HG03432 (cell line): ENCODE measurements at regions not wholly inside any gene's neighbourhood (a gene's known extent, or its start where the extent isn't known, plus 50 kb on each side); places are given as distances from the start of the nearest gene placed in this dataset.
"Not testable (repeated sequence)": the region's sequence is repeated elsewhere in the genome, so short reads cannot be mapped to it uniquely, and the experiment has no call there.

ENCODE experiments used
- ATAC-seq: cut with Tn5 transposase; IDR thresholded peaks from one replicate; pipeline ENCODE4 v1.9.1; 2021; ENCODE audit warnings: mild to moderate bottlenecking, moderate library complexity; ENCODE audit not compliant: unreplicated experiment

DNA sequence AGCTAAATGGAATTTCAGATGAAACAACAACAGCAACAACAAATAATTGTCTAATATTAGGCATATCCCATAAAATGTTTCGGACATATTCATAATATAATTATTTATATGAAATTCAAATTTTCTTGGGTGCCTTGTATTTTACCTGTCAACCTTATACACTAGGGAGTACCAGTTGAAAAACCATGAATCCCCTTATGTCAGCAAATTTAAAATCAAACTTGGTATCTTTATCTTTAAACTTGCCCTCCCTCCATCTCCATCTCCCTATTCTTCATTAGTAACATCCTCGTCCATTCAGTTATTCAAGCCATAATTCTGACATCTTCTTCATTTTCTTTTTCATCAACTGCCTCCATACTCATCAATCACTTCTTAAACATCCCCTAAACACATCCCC lies 974.5 kb upstream of the HS3ST1 start:
- ATAC-seq, result no peak

DNA sequence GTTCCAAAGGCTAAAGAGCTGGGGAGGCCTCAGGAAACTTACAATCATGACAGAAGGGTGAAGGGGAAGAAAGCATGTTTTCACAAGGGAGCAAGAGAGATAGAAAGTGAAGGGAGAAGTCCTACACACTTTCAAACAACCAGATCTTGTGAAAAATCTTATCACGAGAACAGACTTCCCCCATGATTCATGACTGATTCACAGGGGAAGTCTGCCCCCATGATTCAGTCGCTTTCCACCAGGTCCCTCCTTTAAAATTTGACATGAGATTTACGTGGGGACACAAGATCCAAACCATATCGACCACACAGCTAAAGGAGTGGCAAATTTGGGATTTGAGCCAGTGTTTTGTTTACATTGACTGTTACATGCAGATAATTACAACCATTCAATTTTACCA lies 971.1 kb upstream of the HS3ST1 start:
- ATAC-seq, result no peak

DNA sequence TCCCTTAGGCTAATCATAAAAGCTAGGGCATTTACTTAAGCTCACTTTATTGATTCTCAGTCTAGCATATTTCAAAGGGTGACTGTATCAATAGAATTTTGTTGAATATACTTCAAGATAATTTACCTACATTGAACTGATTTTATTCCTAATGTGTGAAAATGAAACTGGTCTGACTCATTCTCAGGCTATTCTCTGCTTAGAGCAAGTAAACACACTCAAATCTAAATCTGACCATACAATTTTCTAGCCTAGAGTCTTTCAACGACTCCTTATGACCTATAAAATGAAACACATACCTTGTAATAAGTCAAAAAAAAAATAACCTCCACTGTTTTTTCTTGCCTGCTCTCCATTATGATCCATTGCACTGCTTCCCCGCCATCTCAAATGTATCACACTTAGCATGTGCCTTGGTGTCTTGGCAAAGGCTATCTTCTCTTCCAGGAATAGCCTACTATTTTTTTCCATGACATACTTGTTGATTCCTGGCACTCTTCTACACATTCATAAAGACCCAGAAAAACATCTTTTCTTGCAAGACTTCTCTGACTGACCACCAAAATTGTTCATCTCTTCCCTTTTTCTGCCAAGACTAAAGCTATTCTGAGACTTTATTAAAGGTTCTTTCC lies 965.1 kb upstream of the HS3ST1 start:
- ATAC-seq, result no peak

DNA sequence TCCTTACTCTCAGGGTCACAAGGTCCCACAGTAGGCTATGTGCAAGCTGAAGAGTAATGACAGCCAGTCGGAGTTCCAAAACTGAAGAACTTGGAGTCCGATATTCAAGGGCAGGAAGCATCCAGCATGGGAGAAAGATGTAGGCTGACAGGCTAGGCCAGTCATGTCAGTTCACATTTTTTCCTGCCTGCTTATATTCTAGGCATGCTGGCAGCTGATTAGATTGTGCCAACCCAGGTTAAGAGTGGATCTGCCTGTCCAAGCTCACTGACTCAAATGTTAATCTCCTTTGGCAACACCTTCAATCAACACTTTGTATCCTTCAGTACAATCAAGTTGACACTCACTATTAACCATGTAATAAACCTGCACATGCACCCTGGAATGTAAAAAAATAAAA lies 960.9 kb upstream of the HS3ST1 start:
- ATAC-seq, result no peak

- no peak for ATAC-seq
Measured at GRCh38 chr4:12382567-12382966, 953.9 kb upstream of the HS3ST1 start.

GRCh38 chr4:12379191-12379590 lies 950.5 kb upstream of the HS3ST1 start:
- no peak for ATAC-seq

DNA sequence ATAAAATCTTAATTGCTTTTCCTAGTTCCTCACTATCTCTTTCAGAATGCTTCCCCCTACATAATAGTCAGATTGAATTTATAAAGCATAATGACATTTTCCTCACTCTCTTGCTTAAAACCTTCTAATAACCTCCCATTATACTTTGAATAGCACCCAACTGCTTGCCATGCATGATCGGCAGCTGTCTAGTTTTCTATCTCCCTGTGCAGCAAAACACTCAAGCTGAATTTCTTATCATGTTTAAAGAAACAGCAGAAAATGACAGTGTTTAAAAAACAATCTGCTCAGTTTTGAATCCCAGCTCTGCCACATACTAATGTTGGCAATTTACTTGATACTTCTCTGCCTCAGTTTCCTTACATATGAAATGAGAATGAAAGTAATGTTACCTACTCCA lies 947.1 kb upstream of the HS3ST1 start:
- no peak for ATAC-seq

DNA sequence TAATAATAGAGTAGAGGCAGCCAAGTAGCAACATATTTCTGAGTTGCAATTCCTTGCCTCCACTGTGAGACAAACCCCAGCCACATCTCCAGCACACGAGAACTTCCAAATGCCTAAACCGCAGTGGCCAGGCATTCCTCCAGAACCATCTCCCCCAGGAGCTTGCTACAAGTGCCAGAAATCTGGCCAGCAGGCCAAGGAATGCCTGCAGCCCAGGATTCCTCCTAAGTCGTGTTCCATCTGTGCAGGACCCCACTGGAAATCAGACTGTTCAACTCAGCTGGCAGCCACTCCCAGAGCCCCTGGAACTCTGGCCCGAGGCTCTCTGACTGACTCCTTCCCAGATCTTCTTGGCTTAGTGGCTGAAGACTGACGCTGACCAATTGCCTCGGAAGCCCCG lies 937.2 kb upstream of the HS3ST1 start:
- ATAC-seq, result not testable (repeated sequence)

DNA sequence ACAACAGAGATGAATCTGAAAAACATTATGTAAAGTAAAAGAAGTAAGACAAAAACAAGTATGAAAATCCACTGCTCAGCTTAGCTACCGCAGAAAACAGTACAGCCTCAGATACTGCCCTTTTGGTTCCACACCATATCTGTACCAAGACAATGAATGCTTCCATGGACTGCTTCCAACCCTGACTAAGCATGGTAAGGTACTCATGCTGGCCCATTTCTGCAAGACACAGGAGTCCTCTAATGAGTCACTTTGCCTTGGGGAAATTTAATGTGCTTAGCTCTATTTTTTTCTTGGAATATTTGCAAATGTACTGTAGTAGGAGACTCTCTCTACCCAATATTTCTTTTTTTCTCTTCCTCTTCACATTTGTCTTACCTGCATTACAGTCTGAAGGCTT lies 931.7 kb upstream of the HS3ST1 start:
- no peak for ATAC-seq

GRCh38 chr4:12359420-12359819 lies 930.7 kb upstream of the HS3ST1 start:
- ATAC-seq, result no peak

- ATAC-seq, result not testable (repeated sequence)
Measured at GRCh38 chr4:12333083-12333482, 904.4 kb upstream of the HS3ST1 start.

GRCh38 chr4:12324965-12325364 lies 896.3 kb upstream of the HS3ST1 start:
- ATAC-seq, result no peak

DNA sequence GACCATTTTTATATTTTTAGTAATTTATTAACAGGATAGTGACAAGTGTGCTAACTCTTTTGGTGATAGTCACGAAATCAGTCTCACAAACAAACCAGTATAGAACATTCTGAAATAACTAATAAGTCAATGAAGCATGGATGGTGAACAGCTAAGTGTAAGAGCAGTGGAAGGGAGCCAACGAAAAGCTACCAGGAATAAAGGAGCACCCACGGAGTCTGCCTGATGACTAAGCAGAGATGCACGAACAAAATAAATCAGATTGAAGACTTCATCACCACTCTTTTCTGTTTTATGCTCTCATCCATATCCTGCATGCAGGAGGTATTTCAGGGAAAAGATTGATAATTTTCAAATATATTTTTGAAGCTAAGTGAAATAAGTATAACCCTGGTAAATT lies 891.1 kb upstream of the HS3ST1 start:
- ATAC-seq, result no peak

- no peak for ATAC-seq
Measured at GRCh38 chr4:12304905-12305304, 876.2 kb upstream of the HS3ST1 start.

GRCh38 chr4:12296366-12296765 lies 867.7 kb upstream of the HS3ST1 start:
- ATAC-seq, result no peak

DNA sequence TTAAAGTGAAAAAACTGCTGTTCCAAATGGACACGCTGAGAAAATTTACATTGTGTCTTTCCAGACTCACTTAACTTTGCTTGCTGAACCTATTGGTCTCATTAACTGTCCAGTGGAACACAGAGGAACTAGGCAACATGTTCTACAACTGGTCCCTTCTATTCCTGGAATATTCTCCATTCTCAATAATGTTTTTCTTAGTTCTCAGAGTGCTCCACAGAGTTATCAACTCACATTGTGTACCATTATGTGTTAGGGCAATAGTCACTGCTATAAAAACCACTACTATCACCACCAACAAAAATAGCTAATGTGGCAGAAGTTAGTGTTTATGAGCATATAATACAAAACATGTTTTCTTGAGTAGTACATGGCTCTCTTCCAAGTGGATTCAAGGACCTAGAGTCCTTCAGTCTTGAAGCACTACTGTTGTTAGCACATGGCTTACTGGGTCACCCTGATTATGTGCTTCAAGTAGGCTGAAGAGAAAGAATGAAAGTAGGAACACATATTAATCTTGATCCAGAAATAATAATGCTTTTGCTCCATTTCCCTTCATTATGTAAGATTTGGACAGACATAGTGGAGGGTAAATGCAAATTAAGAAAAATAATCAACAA lies 865.3 kb upstream of the HS3ST1 start:
- no peak for ATAC-seq

GRCh38 chr4:12286351-12286750 lies 857.7 kb upstream of the HS3ST1 start:
- no peak for ATAC-seq

- ATAC-seq, result no peak
Measured at GRCh38 chr4:12270546-12270945, 841.9 kb upstream of the HS3ST1 start.

DNA sequence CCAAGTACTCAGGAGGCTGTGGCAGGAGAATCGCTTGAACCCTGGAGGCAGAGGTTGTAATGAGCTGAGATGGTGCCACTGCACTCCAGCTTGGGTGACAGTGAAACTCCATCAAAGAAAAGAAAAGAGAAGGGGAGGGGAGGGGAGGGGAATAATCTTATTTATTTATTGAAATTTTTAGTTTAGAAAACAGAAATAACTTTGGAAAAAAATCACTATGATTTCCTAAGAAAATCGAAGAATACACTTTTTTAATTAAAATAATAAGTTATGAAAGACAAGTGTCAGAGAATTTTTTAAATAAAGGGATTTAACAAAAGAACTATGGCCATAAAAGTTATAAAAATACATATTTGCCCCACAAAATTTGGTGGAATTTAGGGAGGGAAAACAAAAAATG lies 836.9 kb upstream of the HS3ST1 start:
- ATAC-seq, result no peak

GRCh38 chr4:12260453-12260852 lies 831.8 kb upstream of the HS3ST1 start:
- no peak for ATAC-seq

DNA sequence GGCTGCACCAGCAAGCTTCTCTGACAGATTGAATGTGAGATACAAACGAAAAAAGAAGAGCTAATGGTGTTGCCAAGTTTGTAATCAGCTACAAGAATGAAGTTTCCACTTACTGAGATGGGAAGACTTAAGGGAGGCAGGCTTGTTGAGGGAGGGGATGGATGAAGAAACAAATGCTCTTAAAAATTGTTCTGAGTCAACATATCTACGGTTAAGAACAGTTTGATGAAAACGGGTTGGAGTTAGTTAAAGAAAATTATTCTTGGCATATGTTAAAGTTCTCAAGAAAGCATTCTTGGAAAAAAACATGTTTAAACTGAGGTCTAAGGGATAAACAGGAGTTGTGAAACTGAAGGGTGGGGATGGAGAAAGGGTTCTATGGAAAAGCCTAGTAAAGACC lies 816.3 kb upstream of the HS3ST1 start:
- no peak for ATAC-seq

DNA sequence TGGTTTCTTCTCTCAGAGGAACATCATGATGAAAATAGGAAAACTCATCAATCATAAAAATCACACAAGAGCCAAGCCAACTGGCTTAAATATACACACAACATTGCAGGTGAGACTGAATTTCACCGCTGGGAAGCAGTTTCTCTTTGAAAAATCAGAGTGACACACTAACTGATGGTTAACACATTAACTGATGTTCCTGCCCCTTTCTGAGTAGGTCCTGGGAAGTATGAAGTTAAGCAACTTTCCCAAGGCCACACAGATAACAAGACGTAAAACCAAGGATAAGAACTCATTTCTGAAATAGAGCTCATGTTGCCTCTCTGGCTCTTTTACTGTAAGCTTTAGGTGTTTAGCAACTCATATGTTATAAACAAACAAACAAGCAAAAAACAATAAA lies 813.7 kb upstream of the HS3ST1 start:
- ATAC-seq, result no peak
